SK-N-SH (cell line): ENCODE measurements at regions not wholly inside any gene's neighbourhood (a gene's known extent, or its start where the extent isn't known, plus 50 kb on each side); places are given as distances from the start of the nearest gene placed in this dataset.

ENCODE experiments used
- CTCF ChIA-PET: fragments of 300-600, 350-600 bp; formaldehyde crosslinking; extraction: SDS; loops from one replicate; lab custom pipeline; 2021; lab: Yijun Ruan, JAX
- POLR2A ChIA-PET: fragments of 350-600 bp; sonication (Branson Sonifier 250); formaldehyde crosslinking; extraction: SDS; loops from one replicate; lab custom pipeline; 2020; ENCODE audit warnings: antibody characterized with exemption, inconsistent platforms; lab: Yijun Ruan, JAX
- DNase-seq: peaks from one replicate; pipeline ENCODE4 v3.0.0; 2012
- H2AFZ ChIP-seq: fragments of 200-600 bp; sonication (generic); 2 replicates; pipeline ENCODE4 v1.8.1; 2016; ENCODE audit warnings: antibody characterized with exemption, mild to moderate bottlenecking, low read depth
- H3F3A ChIP-seq: fragments of 200-600 bp; sonication (generic); replicated peaks from 2 replicates; pipeline ENCODE3; 2016; ENCODE audit warnings: antibody characterized with exemption, mild to moderate bottlenecking; ENCODE audit not compliant: insufficient read depth
- H3K27ac ChIP-seq, 2 experiments: fragments of 200-500 bp in 1 of 2; fragments of 200-600 bp in 1 of 2; sonication (Bioruptor generic) in 1 of 2; sonication (generic), shearing (Covaris generic) in 1 of 2; 2 replicates each; pipeline versions ENCODE4 v1.5.1 to v1.6.1; 2014 to 2016; ENCODE audit warnings: low read depth in 2 of 2, inconsistent platforms in 1 of 2, low read length in 1 of 2, mild to moderate bottlenecking in 1 of 2, mixed read lengths in 1 of 2
- H3K27me3 ChIP-seq: fragments of 200-600 bp; sonication (generic), shearing (Covaris generic); 2 replicates; pipeline ENCODE4 v1.6.1; 2016; ENCODE audit warnings: mixed run types; ENCODE audit not compliant: insufficient read depth
- H3K36me3 ChIP-seq, 2 experiments: fragments of 200-500 bp in 1 of 2; fragments of 200-600 bp in 1 of 2; sonication (Bioruptor generic) in 1 of 2; sonication (generic) in 1 of 2; replicated peaks in 1 of 2; 2 replicates each; pipeline versions ENCODE3 to v1.5.1; 2014 to 2016; ENCODE audit warnings: low read length in 1 of 2, mild to moderate bottlenecking in 1 of 2; ENCODE audit not compliant: insufficient read depth in 2 of 2, control insufficient read depth in 1 of 2
- H3K4me1 ChIP-seq, 2 experiments: fragments of 200-500 bp in 1 of 2; fragments of 200-600 bp in 1 of 2; sonication (Bioruptor generic) in 1 of 2; sonication (generic), shearing (Covaris generic) in 1 of 2; 2 replicates each; pipeline versions ENCODE4 v1.5.1 to v1.6.1; 2014 to 2016; ENCODE audit warnings: low read depth in 1 of 2, low read length in 1 of 2, mixed run types in 1 of 2; ENCODE audit not compliant: insufficient read depth in 2 of 2, control insufficient read depth in 1 of 2
- H3K4me2 ChIP-seq: fragments of 200-600 bp; sonication (generic), shearing (Covaris generic); 2 replicates; pipeline ENCODE4 v1.6.1; 2017; ENCODE audit warnings: mixed run types
- H3K4me3 ChIP-seq, 2 experiments: fragments of 200-500 bp in 1 of 2; fragments of 200-600 bp in 1 of 2; sonication (Bioruptor generic) in 1 of 2; sonication (generic), shearing (Covaris generic) in 1 of 2; 2 replicates each; pipeline versions ENCODE4 v1.5.1 to v1.8.1; 2014 to 2016; ENCODE audit warnings: low read depth in 2 of 2, inconsistent platforms in 1 of 2, low read length in 1 of 2, mild to moderate bottlenecking in 1 of 2, mixed read lengths in 1 of 2, moderate library complexity in 1 of 2
- H3K79me2 ChIP-seq: fragments of 200-600 bp; sonication (generic); 2 replicates; pipeline ENCODE4 v1.8.1; 2017; ENCODE audit warnings: mild to moderate bottlenecking; ENCODE audit not compliant: insufficient read depth
- H3K9ac ChIP-seq: fragments of 200-600 bp; sonication (generic); 2 replicates; pipeline ENCODE4 v1.6.1; 2017; ENCODE audit warnings: mixed run types
- H3K9me2 ChIP-seq: fragments of 200-600 bp; sonication (generic); 2 replicates; pipeline ENCODE4 v1.6.1; 2017; ENCODE audit warnings: mixed run types
- H3K9me3 ChIP-seq: fragments of 200-600 bp; sonication (generic); 2 replicates; pipeline ENCODE4 v1.6.1; 2017; ENCODE audit warnings: mixed run types, mild to moderate bottlenecking, moderate library complexity
- H4K20me1 ChIP-seq: fragments of 200-600 bp; sonication (generic); 2 replicates; pipeline ENCODE4 v1.6.1; 2017; ENCODE audit warnings: mild to moderate bottlenecking, mixed run types; ENCODE audit not compliant: insufficient read depth
- FOSL2 ChIP-seq: IDR thresholded peaks from 2 replicates; pipeline ENCODE4 v1.4.0; 2012; ENCODE audit warnings: low read depth, mild to moderate bottlenecking, moderate library complexity, borderline replicate concordance
- FOXM1 ChIP-seq: IDR thresholded peaks from 2 replicates; pipeline ENCODE4 v1.4.0; 2012; ENCODE audit warnings: low read depth, mild to moderate bottlenecking
- JUND ChIP-seq: IDR thresholded peaks from 2 replicates; pipeline ENCODE4 v1.4.0; 2012
- NFIC ChIP-seq: IDR thresholded peaks from 2 replicates; pipeline ENCODE4 v1.4.0; 2012; ENCODE audit warnings: borderline replicate concordance
- PBX3 ChIP-seq: IDR thresholded peaks from 2 replicates; pipeline ENCODE4; 2012
- POLR2AphosphoS5 ChIP-seq: IDR thresholded peaks from 2 replicates; pipeline ENCODE4 v1.6.1; 2012; ENCODE audit warnings: low read depth, low read length
- RFX5 ChIP-seq: IDR thresholded peaks from 2 replicates; pipeline ENCODE4 v1.6.1; 2012; ENCODE audit warnings: mild to moderate bottlenecking, improper control_type of control experiment, low read length
- TAF1 ChIP-seq: IDR thresholded peaks from 2 replicates; pipeline ENCODE4 v1.6.1; 2012; ENCODE audit warnings: low read depth, mild to moderate bottlenecking, low read length, moderate library complexity, borderline replicate concordance
- TCF12 ChIP-seq: IDR thresholded peaks from 2 replicates; pipeline ENCODE4 v1.4.0; 2012
- TEAD4 ChIP-seq: IDR thresholded peaks from 2 replicates; pipeline ENCODE4 v1.4.0; 2012; ENCODE audit warnings: mild to moderate bottlenecking, borderline replicate concordance; ENCODE audit not compliant: insufficient read depth
- USF2 ChIP-seq: fragments of 150-350 bp; IDR thresholded peaks from 2 replicates; pipeline ENCODE4 v1.6.1; 2017; ENCODE audit warnings: antibody characterized with exemption, low read length, low read depth, borderline replicate concordance
- YY1 ChIP-seq: IDR thresholded peaks from 2 replicates; pipeline ENCODE4 v1.4.0; 2012; ENCODE audit warnings: low read depth, mild to moderate bottlenecking
- WGBS: methylation state at CpG from one replicate; pipeline ENCODE4 v1.1.6; 2017; ENCODE audit warnings: low lambda C conversion rate; 5-methylcytosine and 5-hydroxymethylcytosine counted together

GRCh38 chr15:36498916-36499315 lies 80.5 kb upstream of the CDIN1 start:
- Histone ChIP-seq H3K4me2 (no peak overlapping the region), H3K9ac (no peak overlapping the region), H3K79me2 (no peaks in the 10 kb centered on the region), H3K4me1 (peaks cover 4 to 12% of the 10 kb centered on the region in 2 experiments; a peak in 2 of 4 replicates), H3K9me2 (no peaks in the 10 kb centered on the region), H3K27ac (no peak overlapping the region), H3F3A (no peaks in the 10 kb centered on the region), H3K36me3 (no peaks in the 10 kb centered on the region), H3K27me3 (no peaks in the 10 kb centered on the region), H3K9me3 (no peaks in the 10 kb centered on the region), H2AFZ (no peak overlapping the region), H4K20me1 (no peaks in the 10 kb centered on the region), H3K4me3 (no peak overlapping the region)
- whole genome bisulfite sequencing, result 87% methylated on average over 2 of the region's 2 CpGs
- TF ChIP-seq POLR2AphosphoS5 (no peak), USF2 (no peak), FOXM1 (no peak), YY1 (no peak), PBX3 (no peak), FOSL2 (no peak), TAF1 (no peak), TEAD4 (no peak), RFX5 (no peak), TCF12 (no peak)
- no peak for DNase-seq
- ChIA-PET POLR2A (no interaction called here), CTCF (interaction anchor here (1.3 to 3.3 kb wide), 2 partner anchors 11 to 748 kb away, joined by 3 to 18 read pairs; no protein-coding TSS in a partner anchor)

GRCh38 chr15:36499412-36500389 lies 79.7 kb upstream of the CDIN1 start:
- no peaks in the 10 kb centered on the region for H3K36me3 ChIP-seq
- WGBS, result 96% methylated on average over 6 of the region's 6 CpGs
- H3K79me2 ChIP-seq, result no peaks in the 10 kb centered on the region
- H3K27me3 ChIP-seq, result no peaks in the 10 kb centered on the region
- DNase-seq, result no peak
- no peaks in the 10 kb centered on the region for H3K9me2 ChIP-seq
- no peak overlapping the region for H3K4me3 ChIP-seq
- ChIA-PET CTCF (interaction anchor here (0.7 to 3.3 kb wide), 14 partner anchors 10 to 1481 kb away, joined by 3 to 18 read pairs (median 6); no protein-coding TSS in a partner anchor), POLR2A (no interaction called here)
- H3K4me1 ChIP-seq, result peaks cover 4 to 12% of the 10 kb centered on the region in 2 experiments; a peak in 2 of 4 replicates
- H3K9me3 ChIP-seq, result no peaks in the 10 kb centered on the region
- no peak overlapping the region; a peak in 1 of 4 replicates for H3K27ac ChIP-seq
- TF ChIP-seq JUND (no peak), NFIC (peak; percentile 18; the same call in 1 of the 2 replicates)
- H4K20me1 ChIP-seq, result no peaks in the 10 kb centered on the region
- no peaks in the 10 kb centered on the region for H3F3A ChIP-seq
- H3K9ac ChIP-seq, result no peak overlapping the region
- H2AFZ ChIP-seq, result peak overlapping the region; percentile 20; the same call in 1 of the 2 replicates
- 0 out of 2 replicates have a peak overlapping the region, but pooled peaks have one; percentile 2 for H3K4me2 ChIP-seq
